Hepatocyte (in vitro differentiated cells): ENCODE measurements at regions not wholly inside any gene's neighbourhood (a gene's known extent, or its start where the extent isn't known, plus 50 kb on each side); places are given as distances from the start of the nearest gene placed in this dataset.

Experiments used
- DNase-seq: peaks from one replicate; pipeline ENCODE4 v3.0.0-alpha.2; 2016; ENCODE audit warnings: low spot score
- H2AFZ ChIP-seq: fragments of 200-600 bp; sonication (generic); 2 replicates; pipeline ENCODE4 v1.6.0; 2016; ENCODE audit warnings: antibody characterized with exemption, mild to moderate bottlenecking
- H3K27ac ChIP-seq: fragments of 200-600 bp; sonication (generic); 2 replicates; pipeline ENCODE4 v1.5.1; 2016; ENCODE audit warnings: mild to moderate bottlenecking
- H3K27me3 ChIP-seq: fragments of 200-600 bp; sonication (generic); 2 replicates; pipeline ENCODE4 v1.6.1; 2016
- H3K36me3 ChIP-seq: fragments of 200-600 bp; sonication (generic); replicated peaks from 2 replicates; pipeline ENCODE4 v1.5.1; 2016; ENCODE audit warnings: low read depth; ENCODE audit not compliant: insufficient read depth
- H3K4me1 ChIP-seq: fragments of 200-600 bp; sonication (generic); 2 replicates; pipeline ENCODE4 v1.5.1; 2016; ENCODE audit warnings: mild to moderate bottlenecking, moderate library complexity; ENCODE audit not compliant: insufficient read depth
- H3K4me2 ChIP-seq: fragments of 200-600 bp; sonication (generic); 2 replicates; pipeline ENCODE4 v1.6.0; 2016
- H3K4me3 ChIP-seq: fragments of 200-600 bp; sonication (generic); 2 replicates; pipeline ENCODE4 v1.5.1; 2016; ENCODE audit warnings: mild to moderate bottlenecking
- H3K79me2 ChIP-seq: fragments of 200-600 bp; sonication (generic); 2 replicates; pipeline ENCODE4 v1.6.0; 2017; ENCODE audit warnings: mild to moderate bottlenecking
- H3K9me2 ChIP-seq: fragments of 200-600 bp; sonication (generic); replicated peaks from 2 replicates; pipeline ENCODE4 v1.6.0; 2017; ENCODE audit warnings: mild to moderate bottlenecking; ENCODE audit not compliant: insufficient read depth
- H3K9me3 ChIP-seq: fragments of 200-600 bp; sonication (generic); 2 replicates; pipeline ENCODE4 v1.5.1; 2016; ENCODE audit warnings: low read depth, mild to moderate bottlenecking
- H4K20me1 ChIP-seq: fragments of 200-600 bp; sonication (generic); 2 replicates; pipeline ENCODE4 v1.6.0; 2016; ENCODE audit warnings: mild to moderate bottlenecking; ENCODE audit not compliant: insufficient read depth, poor library complexity, severe bottlenecking
- CTCF ChIP-seq: fragments of 200-600 bp; sonication (generic); IDR thresholded peaks from 2 replicates; pipeline ENCODE4 v1.5.1; 2016; ENCODE audit warnings: antibody characterized with exemption, mild to moderate bottlenecking; ENCODE audit not compliant: poor library complexity
- EZH2 ChIP-seq: fragments of 200-600 bp; sonication (generic); IDR thresholded peaks from 2 replicates; pipeline ENCODE4 v1.6.1; 2016; ENCODE audit warnings: antibody characterized with exemption, mild to moderate bottlenecking, borderline replicate concordance
- EZH2phosphoT487 ChIP-seq: fragments of 200-600 bp; sonication (generic); IDR thresholded peaks from one replicate; pipeline ENCODE4 v1.6.1; 2018; ENCODE audit warnings: antibody characterized with exemption, mild to moderate bottlenecking, low read depth, moderate library complexity; ENCODE audit not compliant: unreplicated experiment, severe bottlenecking
- WGBS: methylation state at CpG from one replicate; pipeline ENCODE4 v1.1.6; 2016; ENCODE audit warnings: low lambda C conversion rate; ENCODE audit errors: missing lambda C conversion rate; 5-methylcytosine and 5-hydroxymethylcytosine counted together

DNA sequence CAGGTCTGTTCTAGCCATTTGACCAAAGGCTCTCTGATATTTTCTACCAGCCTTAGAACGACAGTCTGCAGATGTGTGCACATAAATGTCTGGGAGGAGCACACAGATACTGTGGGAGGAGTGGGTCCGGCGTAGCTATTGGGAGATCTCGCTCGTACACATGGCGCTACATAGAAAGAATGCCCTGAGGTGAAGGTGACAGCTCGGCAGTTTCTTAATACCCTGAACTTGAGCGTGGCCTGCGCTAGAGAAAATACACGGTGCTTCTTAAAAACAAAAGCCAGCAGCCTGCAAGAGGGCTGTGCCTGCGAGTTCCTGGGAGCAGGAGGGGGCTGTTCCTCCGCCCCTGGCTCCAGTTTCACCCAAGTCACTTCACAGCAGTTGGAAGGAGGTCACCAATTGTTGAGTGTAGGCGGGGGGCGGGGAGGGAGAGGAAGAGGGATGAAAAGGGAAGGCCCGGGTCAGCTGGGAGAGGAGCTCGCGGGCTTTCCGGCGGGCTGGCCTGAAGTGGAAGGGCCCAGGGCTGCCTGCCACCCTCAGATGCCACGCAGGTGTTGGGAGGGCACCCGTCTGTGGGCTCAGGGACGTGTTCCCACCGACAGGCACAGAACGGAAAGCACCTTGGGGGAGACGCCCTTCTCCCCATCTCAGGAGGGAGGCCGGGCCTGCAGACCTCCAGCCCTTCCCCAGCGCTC, 124.7 kb upstream of the ZNF516 start:
- no peaks in the 10 kb centered on the region for H3K9me3 ChIP-seq
- peak overlapping the region; percentile 83 for H3K4me2 ChIP-seq
- H3K27ac ChIP-seq = peak overlapping the region; percentile 90
- no peaks in the 10 kb centered on the region for H4K20me1 ChIP-seq
- H3K4me3 ChIP-seq = no peak overlapping the region
- peaks cover 32% of the 10 kb centered on the region for H3K4me1 ChIP-seq
- H2AFZ ChIP-seq = peak overlapping the region; percentile 69
- DNase-seq = peak; percentile 58
- H3K79me2 ChIP-seq = no peaks in the 10 kb centered on the region
- H3K27me3 ChIP-seq = no peaks in the 10 kb centered on the region
- no peaks in the 10 kb centered on the region for H3K9me2 ChIP-seq
- 24% methylated on average over 17 of the region's 27 CpGs for WGBS
- TF ChIP-seq EZH2 = no peak
- no peak for TF ChIP-seq CTCF
- no peak for TF ChIP-seq EZH2phosphoT487
- no peaks in the 10 kb centered on the region for H3K36me3 ChIP-seq

- H2AFZ ChIP-seq = peak overlapping the region; percentile 69
- H3K4me3 ChIP-seq = no peak overlapping the region
- H3K9me3 ChIP-seq = no peaks in the 10 kb centered on the region
- WGBS = 20% methylated on average over 11 of the region's 11 CpGs
- no peaks in the 10 kb centered on the region for H3K79me2 ChIP-seq
- H3K4me1 ChIP-seq = peaks cover 32% of the 10 kb centered on the region
- no peaks in the 10 kb centered on the region for H4K20me1 ChIP-seq
- peak; percentile 78 for DNase-seq
- TF ChIP-seq EZH2 = no peak
- no peak for TF ChIP-seq EZH2phosphoT487
- TF ChIP-seq CTCF = no peak
- H3K4me2 ChIP-seq = peak overlapping the region; percentile 83
- H3K27me3 ChIP-seq = no peaks in the 10 kb centered on the region
- peak overlapping the region; percentile 90 for H3K27ac ChIP-seq
- H3K9me2 ChIP-seq = no peaks in the 10 kb centered on the region
- no peaks in the 10 kb centered on the region for H3K36me3 ChIP-seq
These were observed 124.2 kb upstream of the ZNF516 start for GRCh38 chr18:76619261-76619620.

DNA sequence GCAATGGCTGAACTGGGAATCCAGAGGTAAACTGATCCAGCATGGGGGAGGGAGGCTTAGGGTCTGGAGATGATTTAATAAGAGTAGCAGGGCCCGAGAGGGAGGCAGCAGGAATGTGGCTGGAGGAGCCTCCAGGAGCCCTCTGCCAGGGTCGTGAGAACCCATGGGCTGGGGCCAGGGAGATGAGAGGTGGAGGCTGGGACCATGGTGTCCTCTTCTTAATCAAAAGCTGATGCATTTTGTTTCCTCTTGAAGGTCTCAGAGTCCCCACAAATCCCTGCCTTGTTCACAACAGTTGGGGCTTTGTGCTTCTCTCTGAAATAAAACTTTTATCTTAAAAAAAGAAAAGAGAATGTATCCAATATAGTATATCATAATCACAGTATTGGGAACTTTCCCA, 123.7 kb upstream of the ZNF516 start:
- Histone ChIP-seq H2AFZ (peak overlapping the region; percentile 69), H3K4me2 (peak overlapping the region; percentile 83), H4K20me1 (no peaks in the 10 kb centered on the region), H3K27me3 (no peaks in the 10 kb centered on the region), H3K9me3 (no peaks in the 10 kb centered on the region), H3K36me3 (no peaks in the 10 kb centered on the region), H3K4me1 (peaks cover 32% of the 10 kb centered on the region), H3K4me3 (no peak overlapping the region), H3K9me2 (no peaks in the 10 kb centered on the region), H3K27ac (peak overlapping the region; percentile 90), H3K79me2 (no peaks in the 10 kb centered on the region)
- TF ChIP-seq EZH2 = no peak
- no peak for TF ChIP-seq EZH2phosphoT487
- TF ChIP-seq CTCF = no peak
- no peak for DNase-seq
- 58% methylated on average over 2 of the region's 2 CpGs for WGBS
